H1 (cell line): ENCODE measurements at regions not wholly inside any gene's neighbourhood (a gene's known extent, or its start where the extent isn't known, plus 50 kb on each side); places are given as distances from the start of the nearest gene placed in this dataset.
A peak's percentile ranks its signal among the peaks of the same experiment; 100 is the strongest.

Source experiments
- CTCF ChIA-PET: fragments of 300-600 bp; sonication (Branson Sonifier 250); formaldehyde crosslinking; loops from one replicate; lab custom pipeline; 2021; ENCODE audit not compliant: partially characterized antibody; lab: Charles Lee
- POLR2A ChIA-PET: fragments of 300-600 bp; sonication (Branson Sonifier 250); formaldehyde crosslinking; loops from one replicate; lab custom pipeline; 2021; ENCODE audit warnings: inconsistent platforms; ENCODE audit not compliant: partially characterized antibody; lab: Charles Lee
- DNase-seq, 2 experiments: peaks; one replicate each; pipeline versions ENCODE4 v3.0.0 to v3.0.0-alpha.2; 2010 to 2022; ENCODE audit warnings: low spot score in 2 of 2, low read depth in 1 of 2, mixed read lengths in 1 of 2
- FAIRE-seq: peaks from 2 replicates; lab custom pipeline; 2011; peaks lifted over from hg19 to GRCh38; lab: Jason Lieb, UNC
- H2AFZ ChIP-seq: 2 replicates; pipeline ENCODE4 v1.8.1; 2012; ENCODE audit warnings: low read length, inconsistent platforms
- H2AK5ac ChIP-seq: 2 replicates; pipeline ENCODE4 v1.6.1; 2013; ENCODE audit warnings: low read depth, low read length
- H2BK120ac ChIP-seq: replicated peaks from 2 replicates; pipeline ENCODE3; 2013; ENCODE audit warnings: low read depth, low read length, inconsistent platforms
- H2BK12ac ChIP-seq: 2 replicates; pipeline ENCODE4 v1.6.1; 2013; ENCODE audit warnings: low read depth, low read length
- H2BK15ac ChIP-seq: 2 replicates; pipeline ENCODE4 v1.6.1; 2013; ENCODE audit warnings: low read length
- H2BK20ac ChIP-seq: 2 replicates; pipeline ENCODE4 v1.6.1; 2013; ENCODE audit warnings: low read length
- H2BK5ac ChIP-seq: 2 replicates; pipeline ENCODE4 v1.6.1; 2013; ENCODE audit warnings: low read depth, low read length
- H3K14ac ChIP-seq: 2 replicates; pipeline ENCODE4 v1.6.1; 2013; ENCODE audit warnings: inconsistent platforms; ENCODE audit not compliant: insufficient read length
- H3K18ac ChIP-seq: 2 replicates; pipeline ENCODE4 v1.6.1; 2013; ENCODE audit warnings: low read length; ENCODE audit errors: extremely low read depth
- H3K23ac ChIP-seq: 2 replicates; pipeline ENCODE4 v1.6.1; 2013; ENCODE audit warnings: inconsistent platforms; ENCODE audit not compliant: insufficient read length
- H3K23me2 ChIP-seq: 2 replicates; pipeline ENCODE4 v1.6.1; 2013; ENCODE audit warnings: low read depth, low read length
- H3K27ac ChIP-seq: 2 replicates; pipeline ENCODE4 v1.6.1; 2011; ENCODE audit warnings: low read depth, low read length, inconsistent platforms
- H3K27me3 ChIP-seq, 4 experiments: replicated peaks in 1 of 4; 1 replicate in 1 of 4; 2 replicates in 3 of 4; pipeline versions ENCODE4 v1.6.1 to v1.8.1; 2011 to 2013; ENCODE audit warnings: low read length in 3 of 4, mild to moderate bottlenecking in 3 of 4, inconsistent platforms in 2 of 4, mixed read lengths in 2 of 4, moderate library complexity in 1 of 4; ENCODE audit not compliant: control insufficient read depth in 3 of 4, insufficient read depth in 3 of 4; ENCODE audit errors: extremely low read depth in 1 of 4
- H3K36me3 ChIP-seq, 4 experiments: 2 replicates each; pipeline versions ENCODE4 v1.6.1 to v1.8.1; 2011 to 2013; ENCODE audit warnings: mild to moderate bottlenecking in 4 of 4, low read length in 3 of 4, moderate library complexity in 2 of 4, control low read depth in 1 of 4, inconsistent platforms in 1 of 4; ENCODE audit not compliant: insufficient read depth in 4 of 4, control insufficient read depth in 2 of 4
- H3K4ac ChIP-seq: replicated peaks from 2 replicates; pipeline ENCODE3; 2013; ENCODE audit warnings: low read length, low read depth, mixed read lengths, inconsistent platforms; ENCODE audit not compliant: insufficient read length
- H3K4me1 ChIP-seq, 4 experiments: replicated peaks in 1 of 4; 1 replicate in 1 of 4; 2 replicates in 3 of 4; pipeline versions ENCODE4 v1.6.1 to v1.8.1; 2011 to 2013; ENCODE audit warnings: low read length in 3 of 4, inconsistent platforms in 2 of 4, mixed read lengths in 1 of 4; ENCODE audit not compliant: insufficient read depth in 4 of 4, control insufficient read depth in 3 of 4
- H3K4me2 ChIP-seq, 2 experiments: 2 replicates each; pipeline versions ENCODE4 v1.6.1 to v1.8.1; 2011 to 2013; ENCODE audit warnings: low read depth in 2 of 2, low read length in 2 of 2, control low read depth in 1 of 2, inconsistent platforms in 1 of 2, mild to moderate bottlenecking in 1 of 2; ENCODE audit not compliant: insufficient read depth in 1 of 2
- H3K4me3 ChIP-seq, 4 experiments: fragments of 200-600, 300-600 bp in 1 of 4; sonication (generic), shearing (Covaris generic), sonication (Bioruptor Twin) in 1 of 4; 2 replicates each; pipeline versions ENCODE4 v1.5.1 to v1.8.1; 2011 to 2016; ENCODE audit warnings: low read length in 4 of 4, low read depth in 3 of 4, control low read depth in 2 of 4, inconsistent platforms in 2 of 4, mild to moderate bottlenecking in 2 of 4, mixed read lengths in 1 of 4, moderate library complexity in 1 of 4; ENCODE audit not compliant: insufficient read depth in 2 of 4; ENCODE audit errors: extremely low read depth in 1 of 4
- H3K56ac ChIP-seq: replicated peaks from 2 replicates; pipeline ENCODE3; 2013; ENCODE audit warnings: low read depth, mild to moderate bottlenecking, mixed read lengths, low read length, inconsistent platforms; ENCODE audit not compliant: insufficient read length
- H3K79me1 ChIP-seq: 2 replicates; pipeline ENCODE4 v1.6.1; 2013; ENCODE audit warnings: low read depth, low read length, control low read depth
- H3K79me2 ChIP-seq, 2 experiments: 2 replicates each; pipeline versions ENCODE4 v1.6.1 to v1.8.1; 2012 to 2013; ENCODE audit warnings: low read length in 2 of 2, mild to moderate bottlenecking in 2 of 2, inconsistent platforms in 1 of 2; ENCODE audit not compliant: insufficient read depth in 2 of 2, control insufficient read depth in 1 of 2
- H3K9ac ChIP-seq, 4 experiments: replicated peaks in 1 of 4; 1 replicate in 1 of 4; 2 replicates in 3 of 4; pipeline versions ENCODE4 v1.6.1 to v1.8.1; 2011 to 2013; ENCODE audit warnings: low read depth in 3 of 4, low read length in 3 of 4, control low read depth in 2 of 4, mild to moderate bottlenecking in 2 of 4, moderate library complexity in 2 of 4, inconsistent platforms in 1 of 4; ENCODE audit errors: extremely low read depth in 1 of 4
- H3K9me3 ChIP-seq, 2 experiments: 2 replicates each; pipeline versions ENCODE4 v1.6.1 to v1.8.1; 2012 to 2013; ENCODE audit warnings: mild to moderate bottlenecking in 2 of 2, moderate library complexity in 2 of 2, control low read depth in 1 of 2, inconsistent platforms in 1 of 2, low read depth in 1 of 2, low read length in 1 of 2, mixed read lengths in 1 of 2; ENCODE audit not compliant: insufficient read depth in 2 of 2
- H4K20me1 ChIP-seq, 2 experiments: replicated peaks in 1 of 2; 2 replicates each; pipeline versions ENCODE3 to v1.8.1; 2011 to 2013; ENCODE audit warnings: inconsistent platforms in 2 of 2, low read length in 2 of 2, mild to moderate bottlenecking in 1 of 2; ENCODE audit not compliant: insufficient read depth in 2 of 2, control insufficient read depth in 1 of 2
- H4K5ac ChIP-seq: 2 replicates; pipeline ENCODE4 v1.6.1; 2013; ENCODE audit warnings: low read length, low read depth, mixed read lengths, inconsistent platforms; ENCODE audit not compliant: insufficient read length
- H4K8ac ChIP-seq: 2 replicates; pipeline ENCODE4 v1.8.0; 2013; ENCODE audit warnings: mild to moderate bottlenecking, moderate library complexity, low read length, inconsistent platforms; ENCODE audit not compliant: insufficient read depth; ENCODE audit errors: extremely low read depth
- H4K91ac ChIP-seq: replicated peaks from 2 replicates; pipeline ENCODE3; 2013; ENCODE audit warnings: low read length, mixed read lengths, inconsistent platforms; ENCODE audit not compliant: insufficient read length
- WGBS, 2 experiments: shearing (Covaris generic) in 1 of 2; methylation state at CpG; one replicate each; pipeline versions ENCODE4 v1.1.6 to v1.1.7; 2013 to 2015; ENCODE audit warnings: low lambda C conversion rate in 2 of 2, mixed read lengths in 2 of 2, inconsistent platforms in 1 of 2, low coverage in 1 of 2, missing lambda C conversion rate in 1 of 2; ENCODE audit not compliant: insufficient replicate concordance in 2 of 2, insufficient coverage in 1 of 2, insufficient read length in 1 of 2; ENCODE audit errors: extremely low coverage in 1 of 2, missing lambda C conversion rate in 1 of 2; 5-methylcytosine and 5-hydroxymethylcytosine counted together

DNA sequence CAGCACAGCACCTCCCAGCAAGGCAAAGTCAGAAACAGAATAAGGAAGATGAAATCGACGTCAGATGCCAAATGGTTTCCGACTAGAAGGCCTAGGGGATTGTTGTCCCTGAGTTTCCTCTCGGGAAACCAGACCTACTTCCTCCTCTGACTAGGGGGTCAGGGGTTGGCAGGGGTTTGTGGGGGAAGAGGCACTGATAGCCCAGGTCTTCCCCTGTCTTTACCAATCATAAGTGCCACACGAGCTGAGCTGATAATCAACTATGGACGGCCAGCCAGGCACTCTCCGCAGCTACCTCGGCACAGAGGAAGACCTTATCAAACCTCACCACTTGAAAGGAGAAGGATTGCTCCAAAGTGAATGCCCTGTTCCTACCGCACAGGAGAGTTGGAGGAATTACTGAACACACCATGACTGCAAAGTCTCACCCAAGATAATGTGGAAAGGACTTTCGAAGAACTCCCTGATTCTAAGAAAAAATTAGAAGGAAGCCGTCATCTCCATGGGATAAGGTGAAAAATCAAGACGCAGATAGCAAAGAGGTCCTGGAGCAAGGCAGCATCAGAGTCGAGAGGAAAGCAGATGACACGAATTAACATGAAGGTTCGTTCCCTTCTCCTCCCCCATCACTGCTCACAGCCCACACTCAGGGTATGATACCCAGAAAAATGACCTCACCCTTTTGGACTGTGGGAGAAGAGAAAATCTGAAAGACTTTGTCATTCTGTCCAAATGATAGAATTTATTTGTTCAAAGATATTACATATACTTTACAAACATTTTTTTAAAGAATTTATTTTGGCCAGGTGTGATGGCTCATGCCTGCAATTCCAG lies 77.7 kb upstream of the MED13L start:
- no peaks in the 10 kb centered on the region for H3K79me2 ChIP-seq
- no peak for FAIRE-seq

More for the DNA sequence above, 77.7 kb upstream of the MED13L start:
- no peak overlapping the region for H3K4me2 ChIP-seq
- H3K56ac ChIP-seq, result no peak overlapping the region
- no peak overlapping the region for H3K14ac ChIP-seq
- 0 out of 2 replicates have a peak overlapping the region, but pooled peaks have one; percentile 1 for H2AFZ ChIP-seq
- no peak overlapping the region for H2BK5ac ChIP-seq
- no peak overlapping the region for H3K18ac ChIP-seq
- H2BK20ac ChIP-seq, result no peak overlapping the region
- H3K23me2 ChIP-seq, result no peaks in the 10 kb centered on the region; the same call in 1 of the 2 replicates
- peak overlapping the region; percentile 33; the same call in 1 of the 2 replicates for H2AK5ac ChIP-seq
- ChIA-PET CTCF (interaction anchor here (0.9 kb wide), 1 partner anchor 70 kb away, joined by 3 read pairs; no protein-coding TSS in a partner anchor), POLR2A (no interaction called here)
- no peaks in the 10 kb centered on the region for H3K36me3 ChIP-seq
- H4K5ac ChIP-seq, result no peak overlapping the region
- H4K91ac ChIP-seq, result no peak overlapping the region
- no peak overlapping the region for H3K27ac ChIP-seq
- no peak for DNase-seq
- H4K20me1 ChIP-seq, result no peaks in the 10 kb centered on the region
- no peak overlapping the region for H2BK120ac ChIP-seq
- H3K4ac ChIP-seq, result no peak overlapping the region
- no peaks in the 10 kb centered on the region for H3K27me3 ChIP-seq
- H3K4me1 ChIP-seq, result peaks cover 2 to 12% (median 6%) of the 10 kb centered on the region in 4 experiments; a peak in 5 of 7 replicates
- H3K79me1 ChIP-seq, result no peaks in the 10 kb centered on the region
- H2BK12ac ChIP-seq, result no peak overlapping the region
- H3K9ac ChIP-seq, result no peak overlapping the region
- WGBS, 2 experiments, result 85% methylated on average over 15 of the region's 15 CpGs; no CpG with 5 or more reads in 1 of the 2 experiments
- H3K9me3 ChIP-seq, result peaks cover 0 to 3% of the 10 kb centered on the region in 2 experiments; a peak in 1 of 4 replicates
- H3K23ac ChIP-seq, result no peak overlapping the region
- H4K8ac ChIP-seq, result no peak overlapping the region
- H2BK15ac ChIP-seq, result no peak overlapping the region
- H3K4me3 ChIP-seq, result no peak overlapping the region
